ENCODE measurements at regions not wholly inside any gene's neighbourhood (a gene's known extent, or its start where the extent isn't known, plus 50 kb on each side); places are given as distances from the start of the nearest gene placed in this dataset.

DNA sequence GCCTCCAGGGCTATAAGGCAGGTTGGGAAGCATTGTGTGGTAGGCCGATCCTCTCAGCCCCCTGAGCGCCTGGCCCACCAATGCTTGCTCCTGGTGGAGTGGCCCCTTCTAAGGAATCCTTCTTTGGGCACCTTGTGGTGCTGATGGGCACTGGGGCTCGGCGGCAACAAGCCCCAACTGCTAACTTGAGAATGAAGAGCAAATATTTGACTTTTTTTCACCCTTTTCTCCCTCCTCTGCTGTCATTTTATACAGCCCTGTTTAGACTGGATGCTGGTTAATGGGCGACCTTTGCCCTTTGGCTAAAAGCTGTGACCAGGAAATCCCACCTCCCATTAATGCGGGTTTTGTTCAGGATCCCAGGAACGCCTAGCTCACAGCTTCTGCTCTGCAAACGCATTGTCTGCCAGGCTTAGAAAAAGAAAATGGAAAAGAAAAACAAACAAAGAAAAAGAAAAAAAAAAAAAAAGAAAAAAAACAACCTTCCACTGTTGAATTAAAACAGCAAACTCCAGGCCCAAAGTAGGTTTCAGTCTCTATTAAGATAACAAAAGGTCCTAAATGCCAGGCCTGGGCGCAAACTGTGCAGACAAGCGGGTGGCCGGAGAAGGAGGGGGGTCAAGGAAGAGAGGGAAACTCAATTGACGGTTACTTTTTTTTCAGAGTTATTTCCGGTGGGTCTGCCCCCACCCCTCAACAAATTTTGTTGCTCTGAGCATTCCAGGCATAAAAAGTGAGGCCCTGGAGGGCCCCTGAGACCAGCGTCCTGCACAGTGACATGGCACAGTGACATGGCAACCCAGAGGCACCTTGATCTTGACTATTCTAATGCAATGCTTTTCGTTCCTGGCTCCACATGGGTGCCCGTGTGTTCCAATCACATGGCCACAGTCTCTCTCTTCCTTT lies 301.4 kb downstream of the MAF start:
- TF ChIP-seq, protein P1, sequence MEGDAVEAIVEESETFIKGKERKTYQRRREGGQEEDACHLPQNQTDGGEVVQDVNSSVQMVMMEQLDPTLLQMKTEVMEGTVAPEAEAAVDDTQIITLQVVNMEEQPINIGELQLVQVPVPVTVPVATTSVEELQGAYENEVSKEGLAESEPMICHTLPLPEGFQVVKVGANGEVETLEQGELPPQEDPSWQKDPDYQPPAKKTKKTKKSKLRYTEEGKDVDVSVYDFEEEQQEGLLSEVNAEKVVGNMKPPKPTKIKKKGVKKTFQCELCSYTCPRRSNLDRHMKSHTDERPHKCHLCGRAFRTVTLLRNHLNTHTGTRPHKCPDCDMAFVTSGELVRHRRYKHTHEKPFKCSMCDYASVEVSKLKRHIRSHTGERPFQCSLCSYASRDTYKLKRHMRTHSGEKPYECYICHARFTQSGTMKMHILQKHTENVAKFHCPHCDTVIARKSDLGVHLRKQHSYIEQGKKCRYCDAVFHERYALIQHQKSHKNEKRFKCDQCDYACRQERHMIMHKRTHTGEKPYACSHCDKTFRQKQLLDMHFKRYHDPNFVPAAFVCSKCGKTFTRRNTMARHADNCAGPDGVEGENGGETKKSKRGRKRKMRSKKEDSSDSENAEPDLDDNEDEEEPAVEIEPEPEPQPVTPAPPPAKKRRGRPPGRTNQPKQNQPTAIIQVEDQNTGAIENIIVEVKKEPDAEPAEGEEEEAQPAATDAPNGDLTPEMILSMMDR (IDR thresholded peaks at IDR 0.05; ENCODE audit: low read depth, low read length, missing input control) = no peak
- TF ChIP-seq, protein P2, sequence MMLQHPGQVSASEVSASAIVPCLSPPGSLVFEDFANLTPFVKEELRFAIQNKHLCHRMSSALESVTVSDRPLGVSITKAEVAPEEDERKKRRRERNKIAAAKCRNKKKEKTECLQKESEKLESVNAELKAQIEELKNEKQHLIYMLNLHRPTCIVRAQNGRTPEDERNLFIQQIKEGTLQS (IDR thresholded peaks at IDR 0.05) = no peak
- TF ChIP-seq, protein P3, sequence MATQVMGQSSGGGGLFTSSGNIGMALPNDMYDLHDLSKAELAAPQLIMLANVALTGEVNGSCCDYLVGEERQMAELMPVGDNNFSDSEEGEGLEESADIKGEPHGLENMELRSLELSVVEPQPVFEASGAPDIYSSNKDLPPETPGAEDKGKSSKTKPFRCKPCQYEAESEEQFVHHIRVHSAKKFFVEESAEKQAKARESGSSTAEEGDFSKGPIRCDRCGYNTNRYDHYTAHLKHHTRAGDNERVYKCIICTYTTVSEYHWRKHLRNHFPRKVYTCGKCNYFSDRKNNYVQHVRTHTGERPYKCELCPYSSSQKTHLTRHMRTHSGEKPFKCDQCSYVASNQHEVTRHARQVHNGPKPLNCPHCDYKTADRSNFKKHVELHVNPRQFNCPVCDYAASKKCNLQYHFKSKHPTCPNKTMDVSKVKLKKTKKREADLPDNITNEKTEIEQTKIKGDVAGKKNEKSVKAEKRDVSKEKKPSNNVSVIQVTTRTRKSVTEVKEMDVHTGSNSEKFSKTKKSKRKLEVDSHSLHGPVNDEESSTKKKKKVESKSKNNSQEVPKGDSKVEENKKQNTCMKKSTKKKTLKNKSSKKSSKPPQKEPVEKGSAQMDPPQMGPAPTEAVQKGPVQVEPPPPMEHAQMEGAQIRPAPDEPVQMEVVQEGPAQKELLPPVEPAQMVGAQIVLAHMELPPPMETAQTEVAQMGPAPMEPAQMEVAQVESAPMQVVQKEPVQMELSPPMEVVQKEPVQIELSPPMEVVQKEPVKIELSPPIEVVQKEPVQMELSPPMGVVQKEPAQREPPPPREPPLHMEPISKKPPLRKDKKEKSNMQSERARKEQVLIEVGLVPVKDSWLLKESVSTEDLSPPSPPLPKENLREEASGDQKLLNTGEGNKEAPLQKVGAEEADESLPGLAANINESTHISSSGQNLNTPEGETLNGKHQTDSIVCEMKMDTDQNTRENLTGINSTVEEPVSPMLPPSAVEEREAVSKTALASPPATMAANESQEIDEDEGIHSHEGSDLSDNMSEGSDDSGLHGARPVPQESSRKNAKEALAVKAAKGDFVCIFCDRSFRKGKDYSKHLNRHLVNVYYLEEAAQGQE (IDR thresholded peaks at IDR 0.05) = no peak
- TF ChIP-seq HNF4A (conservative IDR thresholded peaks at IDR 0.05) (no peak), SP1 (IDR thresholded peaks at IDR 0.05) (no peak), GABPA (IDR thresholded peaks at IDR 0.05 in 1 of 2, conservative IDR thresholded peaks at IDR 0.05 in 1 of 2) (no peak), RAD21 (IDR thresholded peaks at IDR 0.05) (no peak), YY1 (IDR thresholded peaks at IDR 0.05) (no peak)
- TF ChIP-seq, protein P4, sequence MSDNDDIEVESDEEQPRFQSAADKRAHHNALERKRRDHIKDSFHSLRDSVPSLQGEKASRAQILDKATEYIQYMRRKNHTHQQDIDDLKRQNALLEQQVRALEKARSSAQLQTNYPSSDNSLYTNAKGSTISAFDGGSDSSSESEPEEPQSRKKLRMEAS (IDR thresholded peaks at IDR 0.05) = no peak
